ENCODE measurements at regions not wholly inside any gene's neighbourhood (a gene's known extent, or its start where the extent isn't known, plus 50 kb on each side); places are given as distances from the start of the nearest gene placed in this dataset.

GRCh38 chr12:113659416-113659815, 187.7 kb upstream of the LHX5 start:
- DNase-seq (ENCODE audit: low read depth in 3 of 3, low spot score in 2 of 3): no peak

- DNase-seq (ENCODE audit: low read depth in 3 of 3, low spot score in 2 of 3): no peak
Observed at GRCh38 chr12:113659015-113659414, 187.3 kb upstream of the LHX5 start.

GRCh38 chr12:113658006-113658655, 186.5 kb upstream of the LHX5 start:
- DNase-seq (ENCODE audit: low read depth in 3 of 3, low spot score in 2 of 3): no peak

GRCh38 chr12:113655919-113656318, 184.2 kb upstream of the LHX5 start:
- no peak for DNase-seq (ENCODE audit: low read depth in 3 of 3, low spot score in 2 of 3)

GRCh38 chr12:113655479-113655878, 183.8 kb upstream of the LHX5 start:
- DNase-seq (ENCODE audit: low read depth in 3 of 3, low spot score in 2 of 3): no peak

GRCh38 chr12:113651662-113652061, 180.0 kb upstream of the LHX5 start:
- no peak for DNase-seq (ENCODE audit: low read depth in 3 of 3, low spot score in 2 of 3)

- no peak for DNase-seq (ENCODE audit: low read depth in 3 of 3, low spot score in 2 of 3)
Observed at GRCh38 chr12:113650476-113650875, 178.8 kb upstream of the LHX5 start.

GRCh38 chr12:113649256-113649830, 177.7 kb upstream of the LHX5 start:
- no peak for DNase-seq (ENCODE audit: low read depth in 3 of 3, low spot score in 2 of 3)

GRCh38 chr12:113647048-113647447, 175.4 kb upstream of the LHX5 start:
- no peak for DNase-seq (ENCODE audit: low read depth in 3 of 3, low spot score in 2 of 3)

GRCh38 chr12:113645603-113646002, 173.9 kb upstream of the LHX5 start:
- no peak for DNase-seq (ENCODE audit: low read depth in 3 of 3, low spot score in 2 of 3)

- no peak for DNase-seq (ENCODE audit: low read depth in 3 of 3, low spot score in 2 of 3)
Observed at GRCh38 chr12:113645183-113645582, 173.5 kb upstream of the LHX5 start.

GRCh38 chr12:113643177-113643974, 171.7 kb upstream of the LHX5 start:
- DNase-seq (ENCODE audit: low read depth in 3 of 3, low spot score in 2 of 3): no peak

- DNase-seq (ENCODE audit: low read depth in 3 of 3, low spot score in 2 of 3): no peak
Observed at GRCh38 chr12:113642672-113643071, 171.0 kb upstream of the LHX5 start.

- DNase-seq (ENCODE audit: low read depth in 3 of 3, low spot score in 2 of 3): no peak
Observed at GRCh38 chr12:113642216-113642615, 170.5 kb upstream of the LHX5 start.

GRCh38 chr12:113641426-113642030, 169.9 kb upstream of the LHX5 start:
- DNase-seq (ENCODE audit: low read depth in 3 of 3, low spot score in 2 of 3): no peak

GRCh38 chr12:113640837-113641236, 169.2 kb upstream of the LHX5 start:
- DNase-seq (ENCODE audit: low read depth in 3 of 3, low spot score in 2 of 3): no peak

GRCh38 chr12:113639474-113639873, 167.8 kb upstream of the LHX5 start:
- DNase-seq (ENCODE audit: low read depth in 3 of 3, low spot score in 2 of 3): no peak

GRCh38 chr12:113638460-113638775, 166.7 kb upstream of the LHX5 start:
- no peak for DNase-seq (ENCODE audit: low read depth in 3 of 3, low spot score in 2 of 3)

GRCh38 chr12:113634982-113635381, 163.3 kb upstream of the LHX5 start:
- DNase-seq (ENCODE audit: low read depth in 3 of 3, low spot score in 2 of 3): no peak

GRCh38 chr12:113634474-113634873, 162.8 kb upstream of the LHX5 start:
- DNase-seq (ENCODE audit: low read depth in 3 of 3, low spot score in 2 of 3): no peak

GRCh38 chr12:113633678-113634332, 162.1 kb upstream of the LHX5 start:
- no peak for DNase-seq (ENCODE audit: low read depth in 3 of 3, low spot score in 2 of 3)
